Hepatocyte (in vitro differentiated cells): ENCODE measurements at regions not wholly inside any gene's neighbourhood (a gene's known extent, or its start where the extent isn't known, plus 50 kb on each side); places are given as distances from the start of the nearest gene placed in this dataset.

Experiments used
- DNase-seq: peaks from one replicate; pipeline ENCODE4 v3.0.0-alpha.2; 2016; ENCODE audit warnings: low spot score
- H2AFZ ChIP-seq: fragments of 200-600 bp; sonication (generic); 2 replicates; pipeline ENCODE4 v1.6.0; 2016; ENCODE audit warnings: antibody characterized with exemption, mild to moderate bottlenecking
- H3K27ac ChIP-seq: fragments of 200-600 bp; sonication (generic); 2 replicates; pipeline ENCODE4 v1.5.1; 2016; ENCODE audit warnings: mild to moderate bottlenecking
- H3K27me3 ChIP-seq: fragments of 200-600 bp; sonication (generic); 2 replicates; pipeline ENCODE4 v1.6.1; 2016
- H3K36me3 ChIP-seq: fragments of 200-600 bp; sonication (generic); replicated peaks from 2 replicates; pipeline ENCODE4 v1.5.1; 2016; ENCODE audit warnings: low read depth; ENCODE audit not compliant: insufficient read depth
- H3K4me1 ChIP-seq: fragments of 200-600 bp; sonication (generic); 2 replicates; pipeline ENCODE4 v1.5.1; 2016; ENCODE audit warnings: mild to moderate bottlenecking, moderate library complexity; ENCODE audit not compliant: insufficient read depth
- H3K4me2 ChIP-seq: fragments of 200-600 bp; sonication (generic); 2 replicates; pipeline ENCODE4 v1.6.0; 2016
- H3K4me3 ChIP-seq: fragments of 200-600 bp; sonication (generic); 2 replicates; pipeline ENCODE4 v1.5.1; 2016; ENCODE audit warnings: mild to moderate bottlenecking
- H3K79me2 ChIP-seq: fragments of 200-600 bp; sonication (generic); 2 replicates; pipeline ENCODE4 v1.6.0; 2017; ENCODE audit warnings: mild to moderate bottlenecking
- H3K9me2 ChIP-seq: fragments of 200-600 bp; sonication (generic); replicated peaks from 2 replicates; pipeline ENCODE4 v1.6.0; 2017; ENCODE audit warnings: mild to moderate bottlenecking; ENCODE audit not compliant: insufficient read depth
- H3K9me3 ChIP-seq: fragments of 200-600 bp; sonication (generic); 2 replicates; pipeline ENCODE4 v1.5.1; 2016; ENCODE audit warnings: low read depth, mild to moderate bottlenecking
- H4K20me1 ChIP-seq: fragments of 200-600 bp; sonication (generic); 2 replicates; pipeline ENCODE4 v1.6.0; 2016; ENCODE audit warnings: mild to moderate bottlenecking; ENCODE audit not compliant: insufficient read depth, poor library complexity, severe bottlenecking
- EZH2 ChIP-seq: fragments of 200-600 bp; sonication (generic); IDR thresholded peaks from 2 replicates; pipeline ENCODE4 v1.6.1; 2016; ENCODE audit warnings: antibody characterized with exemption, mild to moderate bottlenecking, borderline replicate concordance
- EZH2phosphoT487 ChIP-seq: fragments of 200-600 bp; sonication (generic); IDR thresholded peaks from one replicate; pipeline ENCODE4 v1.6.1; 2018; ENCODE audit warnings: antibody characterized with exemption, mild to moderate bottlenecking, low read depth, moderate library complexity; ENCODE audit not compliant: unreplicated experiment, severe bottlenecking
- WGBS: methylation state at CpG from one replicate; pipeline ENCODE4 v1.1.6; 2016; ENCODE audit warnings: low lambda C conversion rate; ENCODE audit errors: missing lambda C conversion rate; 5-methylcytosine and 5-hydroxymethylcytosine counted together
- TF ChIP-seq, protein P1 (sequence below): fragments of 200-600 bp; sonication (generic); IDR thresholded peaks from 2 replicates; pipeline ENCODE4 v1.5.1; 2016; ENCODE audit warnings: antibody characterized with exemption, mild to moderate bottlenecking; ENCODE audit not compliant: poor library complexity

- H3K27me3 ChIP-seq: no peaks in the 10 kb centered on the region
- no peak for TF ChIP-seq EZH2
- TF ChIP-seq, protein P1, sequence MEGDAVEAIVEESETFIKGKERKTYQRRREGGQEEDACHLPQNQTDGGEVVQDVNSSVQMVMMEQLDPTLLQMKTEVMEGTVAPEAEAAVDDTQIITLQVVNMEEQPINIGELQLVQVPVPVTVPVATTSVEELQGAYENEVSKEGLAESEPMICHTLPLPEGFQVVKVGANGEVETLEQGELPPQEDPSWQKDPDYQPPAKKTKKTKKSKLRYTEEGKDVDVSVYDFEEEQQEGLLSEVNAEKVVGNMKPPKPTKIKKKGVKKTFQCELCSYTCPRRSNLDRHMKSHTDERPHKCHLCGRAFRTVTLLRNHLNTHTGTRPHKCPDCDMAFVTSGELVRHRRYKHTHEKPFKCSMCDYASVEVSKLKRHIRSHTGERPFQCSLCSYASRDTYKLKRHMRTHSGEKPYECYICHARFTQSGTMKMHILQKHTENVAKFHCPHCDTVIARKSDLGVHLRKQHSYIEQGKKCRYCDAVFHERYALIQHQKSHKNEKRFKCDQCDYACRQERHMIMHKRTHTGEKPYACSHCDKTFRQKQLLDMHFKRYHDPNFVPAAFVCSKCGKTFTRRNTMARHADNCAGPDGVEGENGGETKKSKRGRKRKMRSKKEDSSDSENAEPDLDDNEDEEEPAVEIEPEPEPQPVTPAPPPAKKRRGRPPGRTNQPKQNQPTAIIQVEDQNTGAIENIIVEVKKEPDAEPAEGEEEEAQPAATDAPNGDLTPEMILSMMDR: no peak
- no peak for TF ChIP-seq EZH2phosphoT487
- H3K27ac ChIP-seq: no peak overlapping the region
- no peak overlapping the region for H3K4me2 ChIP-seq
- no peaks in the 10 kb centered on the region for H3K4me1 ChIP-seq
- H2AFZ ChIP-seq: no peak overlapping the region
- no peaks in the 10 kb centered on the region for H3K36me3 ChIP-seq
- H3K9me2 ChIP-seq: no peaks in the 10 kb centered on the region
- WGBS: 80% methylated on average over 2 of the region's 2 CpGs
- no peaks in the 10 kb centered on the region for H3K79me2 ChIP-seq
- no peak for DNase-seq
- H3K4me3 ChIP-seq: no peak overlapping the region
- H3K9me3 ChIP-seq: no peaks in the 10 kb centered on the region
- H4K20me1 ChIP-seq: no peaks in the 10 kb centered on the region
These were observed 67.1 kb upstream of the DSG1 start for GRCh38 chr18:31250902-31251301.

GRCh38 chr18:31252522-31252921 lies 65.4 kb upstream of the DSG1 start:
- Histone ChIP-seq H3K9me3 (no peaks in the 10 kb centered on the region), H3K27me3 (no peaks in the 10 kb centered on the region), H3K4me2 (no peak overlapping the region), H3K9me2 (no peaks in the 10 kb centered on the region), H3K4me3 (no peak overlapping the region), H3K79me2 (no peaks in the 10 kb centered on the region), H3K27ac (no peak overlapping the region), H3K4me1 (no peaks in the 10 kb centered on the region), H4K20me1 (no peaks in the 10 kb centered on the region), H2AFZ (no peak overlapping the region), H3K36me3 (no peaks in the 10 kb centered on the region)
- TF ChIP-seq, protein P1: no peak
- TF ChIP-seq EZH2phosphoT487 (no peak), EZH2 (no peak)
- no peak for DNase-seq
- 69% methylated on average over 1 of the region's 1 CpG for whole genome bisulfite sequencing

GRCh38 chr18:31255953-31256352 lies 62.0 kb upstream of the DSG1 start:
- H3K9me2 ChIP-seq: no peaks in the 10 kb centered on the region
- no peaks in the 10 kb centered on the region for H3K4me1 ChIP-seq
- no peak overlapping the region for H3K27ac ChIP-seq
- no peaks in the 10 kb centered on the region for H4K20me1 ChIP-seq
- H3K27me3 ChIP-seq: no peaks in the 10 kb centered on the region
- H3K79me2 ChIP-seq: no peaks in the 10 kb centered on the region
- TF ChIP-seq, protein P1: no peak
- TF ChIP-seq EZH2phosphoT487 (no peak), EZH2 (no peak)
- H3K9me3 ChIP-seq: no peaks in the 10 kb centered on the region
- no peak overlapping the region for H3K4me2 ChIP-seq
- no peaks in the 10 kb centered on the region for H3K36me3 ChIP-seq
- no peak for DNase-seq
- H3K4me3 ChIP-seq: no peak overlapping the region
- 69% methylated on average over 1 of the region's 1 CpG for WGBS
- no peak overlapping the region for H2AFZ ChIP-seq

GRCh38 chr18:31258789-31259188 lies 59.2 kb upstream of the DSG1 start:
- Histone ChIP-seq H3K27ac (no peak overlapping the region), H3K79me2 (no peaks in the 10 kb centered on the region), H3K36me3 (no peaks in the 10 kb centered on the region), H3K4me3 (no peak overlapping the region), H3K9me3 (no peaks in the 10 kb centered on the region), H3K27me3 (no peaks in the 10 kb centered on the region), H3K4me1 (peaks cover 13% of the 10 kb centered on the region), H2AFZ (no peak overlapping the region), H3K9me2 (no peaks in the 10 kb centered on the region), H3K4me2 (no peak overlapping the region), H4K20me1 (no peaks in the 10 kb centered on the region)
- no peak for DNase-seq
- 82% methylated on average over 3 of the region's 3 CpGs for WGBS
- no peak for TF ChIP-seq EZH2
- TF ChIP-seq EZH2phosphoT487: no peak
